GM19324 (cell line): ENCODE measurements at regions not wholly inside any gene's neighbourhood (a gene's known extent, or its start where the extent isn't known, plus 50 kb on each side); places are given as distances from the start of the nearest gene placed in this dataset.

Source experiments
- ATAC-seq: cut with Tn5 transposase; IDR thresholded peaks from one replicate; pipeline ENCODE4 v1.9.1; 2021; ENCODE audit warnings: mild to moderate bottlenecking, moderate library complexity; ENCODE audit not compliant: unreplicated experiment, low FRiP score

DNA sequence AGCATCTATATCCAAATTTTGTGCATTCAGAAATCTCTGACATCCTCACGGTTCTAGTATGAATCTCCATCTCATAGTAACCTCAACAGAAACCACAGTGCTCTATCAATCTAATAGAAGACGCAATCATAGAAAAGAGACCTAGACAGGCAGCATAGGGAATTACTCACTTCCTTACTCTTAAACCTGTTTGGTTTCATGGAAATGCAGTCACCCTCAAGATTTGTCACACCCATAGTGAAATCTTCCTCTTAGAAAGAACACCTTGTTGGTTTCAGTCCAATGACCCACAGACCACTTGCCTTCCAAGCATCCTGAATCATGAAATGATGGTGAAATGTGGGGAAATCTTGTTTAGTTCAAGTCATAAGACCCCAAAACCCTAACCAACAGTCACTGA is 166.1 kb upstream of the PRDM1 start:
- no peak for ATAC-seq

- no peak for ATAC-seq
These were observed 169.0 kb upstream of the PRDM1 start for GRCh38 chr6:105917038-105917695.

- ATAC-seq = no peak
These were observed 175.0 kb upstream of the PRDM1 start for GRCh38 chr6:105911106-105911629.

DNA sequence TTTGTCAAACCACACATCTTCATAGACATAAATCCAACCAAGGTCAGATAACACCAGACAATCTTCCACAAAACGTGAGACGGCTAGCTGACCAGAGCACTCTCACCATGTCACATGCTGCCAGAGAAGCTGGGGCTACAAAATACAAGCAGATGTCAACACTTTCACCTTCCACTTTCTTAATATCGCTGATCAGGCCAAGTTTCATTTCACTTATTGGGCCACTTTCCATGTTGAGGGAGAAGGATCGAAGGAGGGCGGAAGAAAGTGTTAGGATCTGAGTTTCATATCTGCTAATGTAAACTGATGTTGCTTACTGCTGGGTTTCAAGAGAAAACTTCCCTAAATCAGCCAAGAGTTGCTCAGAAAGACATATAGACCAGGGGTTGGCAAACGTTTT is 177.0 kb upstream of the PRDM1 start:
- ATAC-seq = no peak

- ATAC-seq = no peak
These were observed 178.1 kb upstream of the PRDM1 start for GRCh38 chr6:105907991-105908390.

DNA sequence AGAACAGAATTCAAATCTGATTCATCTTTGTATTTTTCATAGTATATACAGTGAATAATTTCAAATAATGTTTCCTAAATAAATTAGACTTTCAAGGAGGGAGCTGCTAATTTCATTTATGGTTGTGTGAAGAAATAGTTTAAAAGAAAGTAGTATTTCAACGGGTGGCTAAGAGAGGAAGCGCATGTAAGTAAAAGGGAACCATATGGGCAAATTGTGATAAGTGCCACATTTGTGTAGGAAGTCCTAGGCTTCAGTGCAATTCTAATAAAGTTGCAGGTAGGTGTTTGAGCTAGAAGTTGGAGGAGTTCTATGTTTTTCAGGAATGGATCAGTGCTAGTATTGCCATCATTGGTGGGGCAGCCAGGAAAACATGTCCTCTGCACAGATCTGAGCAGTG is 178.8 kb upstream of the PRDM1 start:
- no peak for ATAC-seq

GRCh38 chr6:105902401-105903031 is 183.6 kb upstream of the PRDM1 start:
- no peak for ATAC-seq

- ATAC-seq = no peak
These were observed 184.6 kb upstream of the PRDM1 start for GRCh38 chr6:105901583-105901982.

GRCh38 chr6:105900125-105900937 is 185.8 kb upstream of the PRDM1 start:
- no peak for ATAC-seq

GRCh38 chr6:105898286-105898685 is 187.8 kb upstream of the PRDM1 start:
- no peak for ATAC-seq

- no peak for ATAC-seq
These were observed 189.0 kb upstream of the PRDM1 start for GRCh38 chr6:105897131-105897530.

GRCh38 chr6:105896821-105897095 is 189.4 kb upstream of the PRDM1 start:
- ATAC-seq = no peak

DNA sequence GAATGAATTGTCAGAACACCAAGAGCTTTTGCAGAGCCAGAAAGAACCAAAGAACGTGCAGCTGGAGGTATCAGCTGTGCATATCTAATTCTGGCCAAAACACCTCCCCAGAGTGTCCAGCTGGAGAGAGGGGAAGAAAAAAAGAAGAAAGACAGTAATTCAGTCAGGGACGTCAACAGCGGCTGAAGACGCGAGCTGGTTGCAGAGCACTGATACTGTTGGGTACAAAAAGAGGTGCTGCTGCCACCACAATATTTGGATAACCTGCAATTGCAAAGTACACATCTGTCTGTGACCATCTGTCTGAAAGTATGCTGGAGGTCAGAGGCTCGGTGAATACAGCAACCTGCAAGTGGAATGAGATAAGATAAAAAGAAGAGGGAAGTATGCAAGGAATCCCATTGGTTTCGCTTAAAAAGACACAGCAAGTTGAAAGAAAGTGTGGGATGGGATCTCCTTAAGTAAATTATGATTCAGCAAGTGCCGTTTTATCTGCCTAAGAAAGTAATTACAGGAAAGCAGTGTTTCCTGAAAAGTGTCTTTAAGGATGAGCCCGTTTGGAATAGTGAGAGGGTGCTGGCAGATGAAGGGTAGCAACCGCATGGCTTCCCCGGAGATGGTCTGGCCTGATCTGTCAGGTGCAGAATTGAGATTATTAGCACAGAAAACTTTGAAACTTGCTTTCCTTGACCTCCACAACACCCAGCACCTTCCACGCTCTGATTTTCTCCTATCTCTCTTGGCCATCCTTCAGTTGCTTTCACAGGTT is 189.9 kb upstream of the PRDM1 start:
- ATAC-seq = no peak

DNA sequence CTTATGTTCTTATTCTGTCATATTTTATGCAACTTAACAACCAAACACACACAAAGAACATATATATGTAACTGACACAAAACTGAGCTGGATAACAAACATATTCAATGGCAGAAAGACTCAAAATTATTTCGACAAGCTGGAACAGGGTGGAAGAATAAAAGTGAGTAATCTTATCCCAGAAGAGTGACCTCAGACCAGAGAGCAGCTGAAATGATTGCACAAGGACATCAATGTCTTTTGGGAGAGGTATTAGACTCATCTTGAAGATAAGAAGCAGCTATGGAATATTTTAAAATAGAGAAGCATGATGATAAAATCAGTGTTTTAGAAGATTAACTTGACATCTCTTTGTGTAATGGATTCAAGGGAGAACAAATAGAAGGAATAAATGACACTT is 191.6 kb upstream of the PRDM1 start:
- no peak for ATAC-seq

DNA sequence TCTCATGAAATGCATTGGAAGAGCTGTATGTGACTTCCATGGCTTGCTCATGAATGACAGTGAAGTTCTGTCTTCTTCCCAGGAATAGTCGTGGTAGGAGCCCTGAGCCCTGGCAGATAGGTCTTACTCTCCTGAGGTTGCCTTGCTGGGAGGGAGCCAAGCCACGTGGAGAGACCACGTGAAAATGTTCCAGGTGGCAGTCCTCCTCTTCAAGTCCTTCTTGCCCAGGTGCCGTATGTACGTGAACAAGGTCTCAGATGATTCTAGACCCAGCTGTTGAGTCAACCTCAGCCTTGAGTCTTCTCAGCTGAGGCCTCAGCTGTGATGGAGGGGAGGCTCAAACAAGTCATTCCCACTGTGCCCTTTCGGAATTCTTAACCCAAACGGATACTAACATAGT is 192.4 kb upstream of the PRDM1 start:
- no peak for ATAC-seq

GRCh38 chr6:105892577-105893262 is 193.4 kb upstream of the PRDM1 start:
- ATAC-seq = peak; percentile 89

DNA sequence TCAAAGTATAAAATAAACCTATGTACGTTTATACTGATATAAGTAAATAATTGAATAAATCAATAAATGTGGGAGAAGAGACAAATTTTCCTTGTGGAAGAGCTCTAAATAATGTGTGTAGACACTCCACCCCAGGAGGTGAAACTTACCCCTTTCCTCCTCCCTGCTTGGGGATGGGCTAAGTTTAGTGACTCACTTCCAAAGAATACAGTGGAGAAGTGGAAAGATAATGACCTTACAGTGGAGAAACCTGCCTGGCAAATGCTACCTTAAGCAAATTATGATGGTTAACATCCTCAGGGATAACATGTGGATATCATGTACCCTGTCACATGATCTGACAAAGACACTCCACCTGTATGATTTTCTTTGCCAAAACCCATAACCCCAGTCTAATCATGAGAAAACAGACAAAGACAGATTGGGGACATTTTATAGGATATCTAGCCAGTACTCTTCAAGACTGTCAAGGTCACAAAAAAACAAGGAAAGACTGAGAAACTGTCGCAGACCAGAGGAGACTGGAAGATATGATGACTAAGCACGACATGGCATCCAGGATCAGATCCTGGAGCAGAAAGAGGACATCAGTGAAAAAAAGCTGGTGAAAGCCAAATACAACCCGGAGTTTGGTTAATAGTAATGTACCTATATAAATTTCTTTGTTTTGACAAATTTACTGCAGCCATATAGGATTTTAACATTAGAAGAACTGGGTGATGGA is 195.5 kb upstream of the PRDM1 start:
- no peak for ATAC-seq

DNA sequence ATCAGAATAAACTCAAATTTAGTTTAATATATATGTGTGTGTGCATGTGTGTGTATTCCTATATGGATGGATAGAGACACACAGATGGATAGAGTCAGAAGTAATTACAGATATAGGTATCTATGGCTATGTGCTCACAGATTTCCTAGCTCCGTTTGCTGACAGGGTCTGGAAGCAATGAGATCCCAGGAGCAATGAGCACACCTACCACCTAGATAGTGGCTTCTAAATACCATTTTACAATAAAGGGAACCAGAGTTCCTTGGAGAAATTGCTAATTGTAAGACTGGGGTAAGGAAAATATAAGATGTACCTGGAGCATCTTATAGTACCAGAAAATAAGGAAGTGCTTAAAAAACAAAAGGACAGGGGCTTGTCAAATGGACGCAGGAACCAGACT is 196.2 kb upstream of the PRDM1 start:
- ATAC-seq = no peak

DNA sequence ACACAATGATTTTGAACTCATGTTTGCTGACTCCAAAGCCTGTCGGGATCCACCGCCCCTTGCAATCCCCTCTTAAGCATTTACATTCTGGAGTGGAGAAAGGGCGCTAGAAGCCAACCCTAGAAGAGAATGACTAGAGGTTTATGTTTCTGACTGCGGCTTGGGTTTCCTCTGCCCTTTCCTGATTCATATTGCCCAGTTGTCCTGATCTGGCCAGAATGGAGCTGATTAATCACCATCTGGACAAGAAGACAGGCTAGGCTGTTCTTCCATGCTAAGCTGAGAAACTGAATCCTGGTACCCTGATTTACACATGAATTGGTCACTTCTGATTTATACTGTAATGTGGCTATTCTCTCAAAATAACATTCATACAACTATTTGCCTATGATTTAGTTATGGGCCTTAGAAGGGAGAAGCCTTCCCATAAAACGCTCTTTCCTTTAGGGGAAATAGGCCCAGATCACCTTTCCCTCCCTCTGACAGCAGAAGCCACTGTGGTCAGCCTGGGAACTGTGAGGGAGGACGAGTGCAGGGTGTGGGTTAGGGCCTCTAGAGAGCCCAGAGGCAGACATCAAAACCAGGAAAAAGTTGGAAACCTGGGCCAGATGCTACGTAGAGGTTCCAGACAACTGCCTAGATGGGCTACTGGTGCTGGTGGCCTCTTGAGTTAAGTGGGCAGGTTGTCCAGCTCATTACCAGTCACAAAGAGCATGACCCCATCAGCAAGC is 199.2 kb upstream of the PRDM1 start:
- ATAC-seq = no peak
